AG04449 (cell line): ENCODE measurements at regions not wholly inside any gene's neighbourhood (a gene's known extent, or its start where the extent isn't known, plus 50 kb on each side); places are given as distances from the start of the nearest gene placed in this dataset.

Experiments
- CTCF ChIA-PET: fragments of 350-600 bp; formaldehyde crosslinking; extraction: SDS; loops from one replicate; lab custom pipeline; 2021; ENCODE audit warnings: antibody characterized with exemption; lab: Yijun Ruan, JAX
- POLR2A ChIA-PET: fragments of 400-600, 350-600 bp; formaldehyde crosslinking; extraction: SDS; loops from one replicate; lab custom pipeline; 2020; ENCODE audit warnings: antibody characterized with exemption, inconsistent platforms; lab: Yijun Ruan, JAX
- DNase-seq: peaks from one replicate; pipeline ENCODE4 v3.0.0-alpha.2; 2010; ENCODE audit warnings: low read depth, low spot score
- H3K4me3 ChIP-seq: 2 replicates; pipeline ENCODE4 v1.5.1; 2011; ENCODE audit warnings: low read depth, mild to moderate bottlenecking, control low read depth, low read length
- CTCF ChIP-seq: IDR thresholded peaks from one replicate; pipeline ENCODE4 v1.5.1; 2011; ENCODE audit warnings: mild to moderate bottlenecking, moderate library complexity, low read length, control low read depth, inconsistent platforms; ENCODE audit not compliant: insufficient read depth; ENCODE audit errors: missing control alignments

- no peak for DNase-seq
- CTCF ChIA-PET: no interaction called here
- H3K4me3 ChIP-seq: no peak overlapping the region
- POLR2A ChIA-PET: no interaction called here
- TF ChIP-seq CTCF: no peak
These were observed 253.4 kb downstream of the RHOU start for GRCh38 chr1:228988664-228989063.

GRCh38 chr1:228989176-228989575, 253.9 kb downstream of the RHOU start:
- DNase-seq: no peak
- TF ChIP-seq CTCF: no peak
- H3K4me3 ChIP-seq: no peak overlapping the region
- ChIA-PET CTCF (no interaction called here), POLR2A (interaction anchor here (0.7 kb wide), 1 partner anchor 1508 kb away, joined by 3 read pairs; no protein-coding TSS in a partner anchor)

- ChIA-PET POLR2A (interaction anchor here (0.7 kb wide), 1 partner anchor 1508 kb away, joined by 3 read pairs; no protein-coding TSS in a partner anchor), CTCF (no interaction called here)
- TF ChIP-seq CTCF: no peak
- H3K4me3 ChIP-seq: no peak overlapping the region
- no peak for DNase-seq
These were observed 254.4 kb downstream of the RHOU start for GRCh38 chr1:228989676-228989991.

GRCh38 chr1:228989992-228990827, 254.9 kb downstream of the RHOU start:
- no peak overlapping the region for H3K4me3 ChIP-seq
- no peak for DNase-seq
- ChIA-PET POLR2A (no interaction called here), CTCF (no interaction called here)
- no peak for TF ChIP-seq CTCF

- POLR2A ChIA-PET: no interaction called here
- no peak for TF ChIP-seq CTCF
- CTCF ChIA-PET: no interaction called here
These were observed 255.8 kb downstream of the RHOU start for GRCh38 chr1:228990906-228991569.

GRCh38 chr1:228992044-228992443, 256.8 kb downstream of the RHOU start:
- no peak overlapping the region for H3K4me3 ChIP-seq
- CTCF ChIA-PET: no interaction called here
- TF ChIP-seq CTCF: no peak
- no peak for DNase-seq
- POLR2A ChIA-PET: no interaction called here

More at GRCh38 chr1:228990906-228991569, 255.8 kb downstream of the RHOU start:
- H3K4me3 ChIP-seq: no peak overlapping the region
- DNase-seq: no peak
